GM18519 (cell line): ENCODE measurements at regions not wholly inside any gene's neighbourhood (a gene's known extent, or its start where the extent isn't known, plus 50 kb on each side); places are given as distances from the start of the nearest gene placed in this dataset.

Experiments used
- ATAC-seq: cut with Tn5 transposase; IDR thresholded peaks from one replicate; pipeline ENCODE4 v1.9.1; 2021; ENCODE audit warnings: mild to moderate bottlenecking, moderate library complexity; ENCODE audit not compliant: unreplicated experiment, low FRiP score

DNA sequence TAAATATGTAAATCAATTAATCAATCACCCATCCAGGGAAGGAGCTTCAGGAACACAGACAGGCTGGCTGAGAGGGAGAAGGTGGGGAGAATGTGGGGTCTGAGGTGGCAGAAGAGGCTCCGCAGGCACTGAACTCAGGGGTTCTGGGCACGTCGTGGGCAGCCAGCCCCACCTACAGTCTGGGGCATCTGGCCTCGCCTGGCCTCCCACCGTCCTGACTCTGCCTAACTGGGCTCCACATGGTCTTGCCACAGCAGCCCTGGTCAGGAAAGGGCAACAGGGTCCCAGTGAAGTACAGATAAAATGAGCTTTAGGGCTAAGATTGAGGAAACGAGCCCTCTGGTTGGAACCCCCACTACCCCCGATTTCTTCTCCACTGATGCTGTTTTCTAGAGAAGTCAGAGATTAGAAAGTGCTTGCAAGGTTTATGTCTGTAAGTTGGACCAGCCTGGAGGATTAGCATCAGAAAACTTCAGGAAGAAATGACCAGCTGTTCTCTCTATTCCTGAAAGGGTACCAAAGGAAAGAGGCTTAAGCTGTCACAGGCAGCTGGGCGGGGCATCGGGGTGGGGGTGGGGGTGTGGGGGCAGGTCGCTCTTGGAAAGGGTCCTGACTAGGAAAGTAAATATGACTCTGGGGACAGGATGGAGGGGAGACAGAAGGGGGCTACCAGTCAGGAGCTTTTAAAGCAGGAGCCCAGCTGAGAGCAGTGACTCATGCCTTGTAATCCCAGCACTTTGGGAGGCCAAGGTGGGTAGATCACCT lies 261.7 kb downstream of the BUD13 start:
- no peak for ATAC-seq

DNA sequence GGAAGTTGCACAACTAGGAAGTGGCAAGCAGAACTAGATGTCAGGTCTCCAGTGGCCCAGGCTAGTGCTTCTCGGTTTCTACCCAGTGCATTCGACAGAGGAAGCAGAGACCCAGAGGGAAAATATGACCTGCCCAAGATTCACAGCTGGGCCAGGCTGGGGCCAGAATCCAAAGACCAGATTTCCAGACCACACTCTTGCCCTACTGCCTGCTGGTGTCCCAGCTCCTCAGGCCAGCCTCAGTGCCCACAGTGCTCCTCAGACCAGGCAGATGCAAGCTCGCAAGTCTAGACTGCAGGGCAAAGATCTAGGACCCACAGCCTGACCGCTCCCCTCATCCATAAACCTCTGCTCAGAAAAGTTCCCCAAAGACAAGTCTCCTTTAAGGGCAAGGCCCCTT lies 262.6 kb downstream of the BUD13 start:
- no peak for ATAC-seq

GRCh38 chr11:116509551-116509950 lies 263.2 kb downstream of the BUD13 start:
- ATAC-seq = no peak

DNA sequence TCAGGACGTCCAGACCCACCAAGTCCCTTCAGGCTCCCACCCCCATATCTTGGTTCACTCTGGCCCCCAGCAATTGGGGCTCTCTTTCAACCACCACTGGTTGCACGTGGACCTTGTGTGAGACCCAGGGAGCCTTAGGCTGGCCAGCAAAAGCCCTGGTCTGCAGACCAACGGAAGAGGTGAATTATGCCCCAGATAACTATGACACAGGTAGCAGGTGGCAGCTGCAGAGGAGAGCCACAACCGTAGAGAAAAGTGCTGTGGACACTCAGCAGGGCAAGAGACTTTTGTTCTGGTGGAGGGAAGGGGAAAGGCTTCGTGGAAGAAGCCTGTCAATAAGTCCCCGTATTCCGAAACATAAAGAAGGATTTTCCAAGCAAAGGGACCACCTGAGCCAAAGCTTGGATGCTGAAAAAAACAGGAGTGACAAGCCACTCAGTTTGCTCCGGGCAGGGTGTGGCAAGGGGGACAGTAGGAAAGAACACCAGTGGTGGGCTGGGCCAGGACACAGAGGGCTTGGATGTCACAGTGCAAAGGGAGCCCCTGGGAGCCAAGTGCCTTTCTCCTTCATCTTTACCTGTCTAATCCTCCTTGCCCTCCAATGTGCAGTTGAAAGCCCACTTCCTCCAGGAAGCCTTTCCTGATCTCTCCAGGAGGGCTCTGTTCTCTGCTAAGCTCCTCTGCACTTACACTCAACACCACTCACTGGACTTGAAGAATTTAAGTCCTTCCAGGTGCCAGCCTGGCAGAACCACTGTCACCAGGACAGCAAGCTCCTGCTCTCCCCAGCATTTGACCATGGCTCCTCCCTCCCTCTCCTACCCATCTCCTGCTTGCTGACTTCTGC lies 264.7 kb downstream of the BUD13 start:
- ATAC-seq = no peak

DNA sequence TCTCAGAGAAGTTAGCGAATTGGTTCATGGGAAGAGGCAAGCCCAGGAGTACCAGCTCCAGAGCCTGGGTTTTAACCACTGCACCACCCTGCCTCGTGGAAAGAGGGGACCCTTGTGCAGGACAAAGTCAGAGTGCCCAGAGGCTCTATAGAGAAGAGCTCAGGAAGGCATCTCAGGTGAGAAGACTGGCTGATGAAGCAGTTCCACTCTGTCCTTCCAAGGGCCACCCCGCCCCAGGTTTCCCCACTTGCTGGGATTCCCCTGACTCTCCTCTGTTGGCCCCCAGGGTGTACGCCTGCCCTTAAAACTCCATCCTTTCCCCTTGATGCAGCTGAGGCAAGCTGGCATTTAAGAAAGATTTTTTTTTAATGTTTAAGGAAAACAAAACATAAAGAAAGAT lies 265.8 kb downstream of the BUD13 start:
- no peak for ATAC-seq

DNA sequence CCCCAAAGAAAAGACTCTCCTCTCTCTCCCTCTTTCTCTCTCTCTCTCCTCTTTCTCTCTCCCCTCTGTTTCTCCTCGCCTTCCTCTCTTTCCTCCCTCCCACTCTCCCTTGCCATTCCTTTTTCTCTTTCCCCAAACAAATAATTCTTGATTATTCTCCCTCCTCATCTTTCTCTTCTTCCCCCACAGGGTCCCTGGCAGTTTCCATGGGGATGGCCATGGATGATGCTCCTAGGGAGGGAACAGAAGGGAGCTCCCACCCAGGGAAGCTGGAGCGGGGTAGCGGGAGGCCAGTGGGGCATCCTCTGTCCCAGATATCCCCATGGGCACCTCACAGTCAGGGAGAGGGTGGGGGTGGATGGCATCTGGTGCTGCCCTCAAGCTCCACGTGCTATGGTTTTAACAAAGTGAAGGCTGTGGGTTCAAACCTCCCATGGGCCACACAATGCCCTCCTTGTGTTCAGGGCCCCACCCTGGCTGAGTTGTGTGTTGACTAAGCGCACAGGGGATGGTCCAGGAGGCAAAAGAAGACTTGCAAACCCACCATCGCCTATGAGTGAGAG lies 266.4 kb downstream of the BUD13 start:
- ATAC-seq = no peak

GRCh38 chr11:116505298-116506262 lies 267.2 kb downstream of the BUD13 start:
- ATAC-seq = no peak

GRCh38 chr11:116504541-116505297 lies 268.1 kb downstream of the BUD13 start:
- no peak for ATAC-seq

DNA sequence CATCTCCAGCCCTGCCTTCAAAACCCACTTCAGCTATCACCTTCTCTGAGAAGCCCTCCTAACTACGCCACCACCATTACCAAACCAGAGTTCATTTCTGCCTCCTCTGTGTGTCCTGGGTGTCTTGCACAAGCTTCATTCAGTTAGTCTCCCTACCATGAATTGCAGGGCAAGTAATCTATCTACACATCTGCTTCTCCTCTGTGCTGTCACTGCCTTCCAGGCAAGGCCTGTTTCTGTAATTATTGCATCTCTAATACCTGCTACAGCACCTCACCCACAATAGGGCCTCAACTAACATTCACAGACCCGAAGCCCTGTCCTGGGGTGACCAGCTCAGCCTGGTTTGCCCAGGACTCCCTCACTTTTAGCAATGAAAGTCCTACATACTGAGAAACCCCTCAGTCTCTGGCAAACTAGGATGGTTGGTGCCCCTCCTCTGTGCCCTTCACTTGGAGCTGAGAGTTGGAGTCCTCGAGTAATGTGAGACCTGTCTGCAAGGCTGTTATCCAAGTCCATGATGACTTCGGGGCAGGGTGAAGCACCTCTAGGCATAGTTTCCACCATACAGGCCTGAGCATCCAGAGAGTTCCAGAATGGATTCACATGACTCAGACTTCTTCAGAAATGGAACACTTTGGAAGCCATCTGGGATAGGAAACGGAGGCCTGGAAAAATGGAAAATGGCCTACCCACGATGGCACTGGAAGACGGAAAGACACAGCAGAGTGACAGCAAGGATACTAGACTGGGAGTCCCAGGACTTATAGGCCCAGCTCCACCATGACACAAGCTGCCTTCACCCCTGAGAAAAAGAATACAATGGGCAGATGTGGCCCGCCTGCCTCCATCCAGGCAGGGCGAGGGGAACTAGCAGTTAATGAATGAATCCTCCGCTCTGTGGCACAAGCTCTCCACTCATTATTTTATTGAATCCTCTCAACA lies 269.3 kb downstream of the BUD13 start:
- ATAC-seq = no peak

- no peak for ATAC-seq
Measured at GRCh38 chr11:116502641-116503061, 270.1 kb downstream of the BUD13 start.

DNA sequence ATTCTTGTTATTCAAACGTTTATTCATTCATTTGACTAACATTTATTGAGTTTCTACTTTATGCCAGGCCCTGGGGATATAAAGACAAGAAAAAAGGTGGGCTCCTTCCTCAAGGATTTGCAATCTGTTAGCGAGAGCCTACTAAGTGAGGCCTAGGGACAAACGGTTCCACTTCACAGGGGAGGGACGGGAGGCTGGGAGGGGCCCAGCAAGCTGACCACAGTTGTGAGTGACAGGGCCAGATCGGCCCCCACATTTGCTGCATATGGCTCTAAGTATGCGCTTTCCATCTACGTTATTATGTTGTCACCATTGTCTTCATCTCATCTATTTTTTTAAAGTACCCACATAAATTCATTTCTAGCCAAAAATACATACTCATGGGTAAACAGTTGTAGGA lies 271.1 kb downstream of the BUD13 start:
- ATAC-seq = no peak

DNA sequence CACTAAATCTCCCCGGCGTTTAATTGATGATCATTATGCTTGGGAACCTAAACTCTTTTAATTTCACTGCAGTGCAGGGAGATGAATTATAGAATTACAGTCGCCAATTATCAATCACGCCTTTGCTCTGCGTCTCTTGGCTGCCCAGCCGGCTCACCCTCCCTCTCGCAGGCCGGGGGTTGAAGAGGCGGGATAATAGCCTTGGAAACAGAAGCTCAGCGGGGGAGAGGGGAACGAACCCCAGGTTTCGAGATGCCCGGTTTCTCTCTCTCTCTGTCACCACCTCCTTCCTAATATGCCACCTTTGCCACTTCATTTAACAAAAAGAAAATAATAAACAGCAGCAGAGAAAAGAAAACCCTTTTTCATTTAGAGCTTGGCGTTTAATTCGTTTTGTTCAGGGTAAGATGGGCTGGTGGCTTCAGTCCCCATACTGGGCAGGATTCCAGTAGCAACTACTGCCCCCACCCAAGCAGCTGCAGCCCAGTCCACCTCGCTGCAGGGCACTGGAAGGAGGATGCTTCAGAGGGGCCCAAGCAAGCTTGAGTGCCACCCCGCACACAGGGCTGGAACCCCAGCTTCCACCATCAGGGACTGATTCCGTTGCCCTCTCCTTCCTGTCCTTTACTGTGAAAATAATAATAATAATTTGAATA lies 271.7 kb downstream of the BUD13 start:
- ATAC-seq = no peak

GRCh38 chr11:116500026-116500946 lies 272.5 kb downstream of the BUD13 start:
- ATAC-seq = no peak

GRCh38 chr11:116499396-116500003 lies 273.3 kb downstream of the BUD13 start:
- ATAC-seq = no peak

DNA sequence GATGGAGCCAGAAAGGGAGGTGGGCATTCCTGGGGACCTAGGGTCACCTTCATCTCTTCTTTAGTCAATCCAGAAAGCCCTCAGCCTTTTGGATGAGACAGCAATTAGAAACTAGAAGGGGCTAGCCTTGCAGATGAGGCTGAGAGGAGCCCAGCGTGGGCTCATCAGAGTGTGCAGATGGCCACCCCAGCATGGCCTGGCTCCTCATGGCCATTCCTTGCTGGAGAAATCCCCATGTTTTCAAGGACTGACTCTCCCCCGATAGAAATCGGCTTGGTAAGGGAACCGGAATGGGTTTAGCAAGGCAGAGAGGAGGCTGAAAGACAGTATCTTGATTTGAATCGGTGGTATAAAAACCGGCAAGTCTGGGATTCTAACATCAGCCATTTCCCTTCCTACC lies 274.6 kb downstream of the BUD13 start:
- no peak for ATAC-seq

- no peak for ATAC-seq
Measured at GRCh38 chr11:116492600-116492999, 280.2 kb downstream of the BUD13 start.
